H54 (cell line): ENCODE measurements at regions not wholly inside any gene's neighbourhood (a gene's known extent, or its start where the extent isn't known, plus 50 kb on each side); places are given as distances from the start of the nearest gene placed in this dataset.

Experiments used
- DNase-seq: peaks from one replicate; pipeline ENCODE4 v3.0.0; 2011; ENCODE audit warnings: low spot score, mixed read lengths; ENCODE audit not compliant: insufficient read length
- FAIRE-seq: peaks from 3 replicates; lab custom pipeline; 2011; peaks lifted over from hg19 to GRCh38; lab: Jason Lieb, UNC
- POLR2A ChIP-seq: IDR thresholded peaks from 2 replicates; pipeline ENCODE4 v1.6.1; 2011; ENCODE audit warnings: low read depth, mild to moderate bottlenecking, low read length

DNA sequence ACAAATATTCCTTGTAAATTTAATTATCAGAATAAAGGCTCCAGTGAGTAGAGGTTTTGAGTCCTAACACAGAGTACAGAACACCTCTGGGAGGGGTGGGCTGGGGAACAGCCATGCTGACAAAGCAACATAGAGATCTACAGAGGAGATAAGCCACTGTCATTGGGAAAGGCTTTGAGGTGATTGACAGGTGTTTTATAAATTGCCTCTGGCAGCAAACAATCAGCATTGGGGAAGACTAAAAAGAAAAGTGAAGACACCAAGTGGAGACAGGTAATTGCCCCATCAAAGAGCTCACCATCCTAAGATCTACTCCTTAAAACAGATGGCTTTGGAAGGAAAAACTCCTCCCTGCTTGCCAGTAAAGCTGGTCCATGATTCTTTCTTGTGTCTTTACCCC lies 189.7 kb upstream of the TLE4 start:
- DNase-seq: no peak
- no peak for FAIRE-seq
- TF ChIP-seq POLR2A: no peak

DNA sequence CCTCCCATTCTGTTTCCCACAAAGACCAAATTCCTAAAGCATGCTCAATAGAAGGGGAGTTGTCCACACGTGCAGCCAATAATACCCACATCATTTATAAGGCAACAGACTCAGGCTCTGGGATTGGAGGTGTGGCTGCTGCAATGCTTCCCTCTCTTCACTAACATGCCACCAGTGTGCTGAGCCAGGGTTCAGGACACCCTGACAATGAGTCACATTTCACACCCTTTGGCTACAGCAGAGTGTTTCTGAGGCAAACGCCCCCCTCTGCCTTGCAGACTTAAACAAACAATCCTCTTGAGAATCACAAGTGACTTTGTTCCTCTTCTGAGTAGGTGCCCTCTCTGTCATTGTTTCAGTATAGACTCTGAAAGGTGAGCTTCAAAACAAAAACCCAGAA lies 189.3 kb upstream of the TLE4 start:
- FAIRE-seq: peak; percentile 72
- no peak for DNase-seq
- TF ChIP-seq POLR2A: no peak

DNA sequence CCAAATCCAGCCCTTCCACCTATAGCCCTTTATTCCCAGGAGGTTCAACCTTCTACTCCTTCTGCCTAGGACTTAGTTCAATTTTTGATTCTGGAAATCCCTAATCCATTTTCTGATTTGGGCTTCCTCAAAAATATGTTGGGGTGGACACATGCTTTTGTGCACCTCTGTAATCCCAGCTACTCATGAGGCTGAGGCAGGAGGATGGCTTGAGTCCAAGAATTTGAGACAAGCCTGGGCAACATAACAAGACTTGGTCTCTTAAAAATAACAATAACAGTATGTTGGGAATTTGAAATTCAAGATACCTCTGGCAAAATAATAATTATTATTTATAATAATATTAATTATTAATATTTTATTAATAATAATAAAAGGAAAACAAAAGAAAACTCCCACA lies 188.7 kb upstream of the TLE4 start:
- no peak for DNase-seq
- no peak for FAIRE-seq
- no peak for TF ChIP-seq POLR2A

DNA sequence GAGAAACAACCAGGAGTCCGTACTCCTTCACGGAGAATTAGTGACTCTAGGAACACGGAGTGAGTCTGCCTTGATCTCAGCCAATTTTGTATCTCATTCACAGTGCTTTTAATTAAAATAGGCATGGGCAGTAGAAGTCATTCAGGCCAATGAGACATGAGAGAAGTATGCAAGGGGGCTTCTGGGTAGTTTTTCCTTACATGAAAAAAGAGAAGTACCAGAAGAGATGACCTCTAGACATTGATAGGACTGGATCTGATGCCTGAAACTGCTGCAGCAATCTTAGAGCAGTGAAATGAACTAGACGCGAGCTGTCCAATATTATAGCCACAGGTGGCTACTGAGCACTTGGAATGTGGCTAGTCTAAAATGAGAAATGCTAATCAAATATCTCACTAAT lies 187.7 kb upstream of the TLE4 start:
- TF ChIP-seq POLR2A: no peak
- DNase-seq: no peak
- no peak for FAIRE-seq

DNA sequence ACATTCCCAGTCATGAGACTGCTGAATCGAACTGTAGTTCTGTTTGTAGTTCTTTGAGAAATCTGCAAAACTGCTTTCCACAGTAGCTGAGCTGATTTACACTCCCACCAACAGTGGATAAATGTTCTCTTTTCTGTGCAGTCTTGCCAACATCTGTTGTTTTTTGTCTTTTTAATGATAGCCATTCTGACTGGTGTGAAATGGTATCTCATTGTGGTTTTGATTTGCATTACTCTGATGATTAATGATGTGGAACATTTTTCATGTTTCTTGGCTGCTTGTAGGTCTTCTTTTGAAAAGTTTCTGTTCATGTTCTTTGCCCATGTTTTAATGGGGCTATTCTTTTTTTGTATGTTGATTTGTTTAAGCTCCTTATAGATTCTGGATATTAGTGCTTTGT lies 187.3 kb upstream of the TLE4 start:
- no peak for TF ChIP-seq POLR2A
- DNase-seq (no peak), FAIRE-seq (peak; percentile 71)

DNA sequence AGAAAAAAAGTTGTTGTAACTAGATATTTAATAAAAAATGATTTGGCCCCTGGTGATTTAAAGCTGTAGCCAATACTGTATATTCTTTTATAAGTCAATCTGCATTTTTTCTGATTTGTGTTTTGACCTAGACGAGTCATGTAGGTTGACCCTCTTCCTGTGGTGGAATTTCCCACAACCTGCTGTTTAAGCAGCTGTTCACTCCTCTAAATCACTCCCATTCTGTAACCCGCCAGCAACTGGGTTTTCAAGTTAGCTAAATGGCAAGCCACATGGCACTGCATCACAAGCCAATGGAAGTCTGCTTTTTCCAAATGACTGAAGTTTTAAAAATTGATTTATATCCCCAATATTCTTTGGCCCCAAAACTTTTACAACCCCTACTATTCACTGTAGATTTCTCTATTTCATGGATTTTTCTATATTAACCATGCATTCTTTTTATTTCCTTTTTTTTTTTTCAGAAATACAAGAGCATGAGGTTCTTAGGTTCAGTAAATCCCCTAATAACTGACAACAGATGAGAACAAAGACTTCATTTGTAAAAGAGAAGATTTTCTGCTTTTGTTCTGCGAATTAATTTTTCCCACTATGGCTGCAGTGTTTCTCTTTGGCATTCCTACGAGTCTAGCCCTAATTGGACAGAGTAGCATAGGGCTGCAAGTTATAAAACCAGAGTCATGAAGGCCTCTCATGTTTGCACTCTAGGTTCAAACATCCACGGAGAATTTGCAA lies 184.5 kb upstream of the TLE4 start:
- TF ChIP-seq POLR2A: no peak
- DNase-seq (no peak), FAIRE-seq (peak; percentile 64)

DNA sequence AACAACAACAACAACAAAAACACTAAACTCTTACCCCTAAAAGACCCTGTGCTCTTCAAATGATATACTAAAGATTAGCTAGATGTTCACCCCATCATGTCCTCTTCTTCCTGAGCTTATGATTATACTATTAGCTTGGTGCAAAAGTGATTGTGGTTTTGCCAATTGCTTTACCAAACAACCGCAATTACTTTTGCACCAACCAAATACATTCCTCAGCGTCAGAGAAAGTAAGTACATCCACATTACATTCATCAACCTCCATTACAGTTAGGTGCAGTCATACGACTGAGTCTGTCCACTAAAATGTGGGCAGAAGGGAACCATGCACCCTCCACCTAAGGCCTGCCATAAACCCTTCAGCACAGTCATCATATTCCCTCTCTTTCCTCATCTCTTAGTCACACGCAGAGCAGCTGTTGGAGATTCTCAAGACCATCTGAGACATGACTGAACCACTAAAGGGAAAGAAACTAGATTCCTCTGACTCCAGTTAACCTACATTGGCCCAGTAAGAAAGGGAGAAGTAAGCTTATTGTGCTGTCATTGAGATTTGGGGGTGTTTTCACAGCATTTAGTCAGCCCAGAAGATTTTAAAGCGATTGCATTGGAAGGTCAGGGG lies 181.6 kb upstream of the TLE4 start:
- FAIRE-seq (no peak), DNase-seq (no peak)
- TF ChIP-seq POLR2A: no peak

DNA sequence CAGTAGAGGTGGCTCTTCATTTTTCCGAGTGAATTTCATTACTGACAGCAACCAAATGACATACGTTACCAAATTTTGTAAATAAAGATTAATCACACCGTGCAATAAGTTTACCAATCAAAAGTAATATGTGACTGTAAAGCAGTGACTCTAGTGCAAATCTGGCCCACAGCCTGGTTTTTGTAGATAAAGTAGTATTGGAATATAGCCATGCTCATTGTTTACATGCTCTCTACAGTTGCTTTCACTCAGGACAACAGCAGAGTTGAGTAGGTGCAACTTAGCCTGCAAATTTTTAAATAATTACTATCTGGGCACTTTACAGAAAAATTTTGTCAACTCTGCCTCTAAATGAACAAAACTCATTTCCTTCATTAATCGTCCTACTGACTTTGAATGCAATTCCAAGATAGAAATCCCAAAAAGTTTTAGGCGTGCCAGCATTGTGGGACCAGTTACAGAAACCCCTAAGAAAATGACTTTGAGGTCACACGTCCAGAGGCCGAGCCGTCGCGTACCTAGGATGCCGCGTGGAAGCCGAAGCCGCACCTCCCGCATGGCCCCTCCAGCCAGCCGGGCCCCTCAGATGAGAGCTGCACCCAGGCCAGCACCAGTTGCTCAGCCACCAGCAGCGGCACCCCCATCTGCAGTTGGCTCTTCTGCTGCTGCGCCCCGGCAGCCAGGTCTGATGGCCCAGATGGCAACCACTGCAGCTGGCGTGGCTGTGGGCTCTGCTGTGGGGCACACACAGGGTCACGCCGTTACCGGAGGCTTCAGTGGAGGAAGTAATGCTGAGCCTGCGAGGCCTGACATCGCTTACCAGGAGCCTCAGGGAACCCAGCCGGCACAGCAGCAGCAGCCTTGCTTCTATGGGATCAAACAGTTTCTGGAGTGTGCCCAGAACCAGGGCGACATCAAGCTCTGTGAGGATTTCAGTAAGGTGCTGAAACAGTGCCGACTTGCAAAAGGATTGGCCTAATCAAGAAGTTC lies 180.7 kb upstream of the TLE4 start:
- no peak for TF ChIP-seq POLR2A
- DNase-seq: no peak
- FAIRE-seq: no peak

DNA sequence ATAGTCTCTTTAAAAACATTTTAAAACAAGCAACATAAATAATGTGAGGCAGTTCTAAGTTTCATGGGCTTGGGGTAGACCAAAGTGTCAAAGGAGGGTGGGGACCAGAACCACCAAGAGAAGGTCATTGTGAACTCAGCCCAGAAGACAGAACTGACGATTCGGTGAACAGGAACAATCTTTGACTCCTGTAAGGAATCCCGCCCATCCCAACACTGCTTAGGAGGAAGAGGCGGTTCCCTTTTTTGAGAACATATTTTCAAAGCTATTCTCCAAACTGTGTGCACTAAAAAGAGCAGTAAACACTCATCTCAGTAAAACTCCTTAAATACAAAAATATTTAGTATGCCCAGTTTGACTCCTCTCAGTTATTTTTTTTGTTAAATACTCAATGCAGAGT lies 176.5 kb upstream of the TLE4 start:
- no peak for TF ChIP-seq POLR2A
- DNase-seq (no peak), FAIRE-seq (no peak)

DNA sequence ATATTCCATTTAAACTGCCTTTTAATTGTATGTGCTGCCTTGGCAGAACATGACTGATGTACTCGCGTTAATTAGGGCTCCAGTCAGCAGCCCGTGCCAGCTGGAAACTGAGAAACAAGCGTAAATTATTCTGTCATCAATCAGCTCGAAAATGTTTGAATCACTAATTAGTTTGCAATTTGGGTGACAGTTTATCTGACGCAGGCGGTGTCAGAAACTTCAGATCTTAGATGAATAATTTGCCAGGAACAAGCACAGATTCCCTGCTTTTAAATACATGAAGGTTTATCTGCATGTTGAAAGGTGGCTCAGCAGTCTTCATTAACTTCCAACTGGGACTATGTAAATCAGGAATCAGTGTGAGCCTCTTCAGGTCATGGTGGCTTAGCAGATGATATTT lies 176.0 kb upstream of the TLE4 start:
- DNase-seq (no peak), FAIRE-seq (no peak)

DNA sequence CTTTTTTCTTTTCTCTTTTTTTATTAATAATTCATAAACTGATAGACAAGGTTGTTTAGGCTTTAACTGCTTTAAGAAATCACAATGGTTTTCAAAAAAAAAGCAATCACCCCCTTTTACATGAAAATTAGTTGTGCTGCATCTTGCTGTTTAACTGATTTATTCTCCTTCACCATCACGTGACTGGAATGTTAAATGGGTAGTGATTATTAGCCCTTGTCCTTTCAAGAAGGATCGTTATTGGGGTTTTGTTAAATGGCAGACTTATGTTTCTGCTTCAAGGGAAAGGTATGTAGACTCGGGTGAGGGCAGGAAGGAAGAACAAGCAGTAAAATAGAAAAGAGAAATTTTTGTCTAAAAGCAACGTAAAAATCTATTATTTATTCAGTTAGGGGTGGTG lies 175.6 kb upstream of the TLE4 start:
- TF ChIP-seq POLR2A: no peak
- FAIRE-seq: no peak

More for the DNA sequence above, 176.0 kb upstream of the TLE4 start:
- TF ChIP-seq POLR2A: no peak

DNA sequence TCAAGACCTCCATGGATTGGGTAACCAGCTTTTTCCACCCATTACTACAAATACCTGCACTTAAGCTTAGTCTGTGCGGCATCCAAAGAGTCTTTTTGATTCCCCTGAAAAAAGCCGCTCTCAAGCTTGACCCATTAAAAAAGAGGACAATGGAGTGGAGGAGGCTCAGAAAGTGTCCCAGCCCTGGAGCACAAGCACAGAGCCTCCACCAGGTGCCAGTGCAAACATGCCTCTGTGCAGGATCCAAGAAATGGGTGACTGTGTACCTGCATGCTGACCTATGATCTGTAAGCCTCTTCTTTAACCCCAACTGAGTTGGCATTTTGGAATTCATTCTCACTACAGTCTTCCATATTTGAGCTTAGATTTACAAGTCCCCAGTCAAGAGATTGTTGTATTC lies 168.3 kb upstream of the TLE4 start:
- DNase-seq (no peak), FAIRE-seq (peak; percentile 23)
- TF ChIP-seq POLR2A: no peak

More for the DNA sequence above, 175.6 kb upstream of the TLE4 start:
- no peak for DNase-seq

DNA sequence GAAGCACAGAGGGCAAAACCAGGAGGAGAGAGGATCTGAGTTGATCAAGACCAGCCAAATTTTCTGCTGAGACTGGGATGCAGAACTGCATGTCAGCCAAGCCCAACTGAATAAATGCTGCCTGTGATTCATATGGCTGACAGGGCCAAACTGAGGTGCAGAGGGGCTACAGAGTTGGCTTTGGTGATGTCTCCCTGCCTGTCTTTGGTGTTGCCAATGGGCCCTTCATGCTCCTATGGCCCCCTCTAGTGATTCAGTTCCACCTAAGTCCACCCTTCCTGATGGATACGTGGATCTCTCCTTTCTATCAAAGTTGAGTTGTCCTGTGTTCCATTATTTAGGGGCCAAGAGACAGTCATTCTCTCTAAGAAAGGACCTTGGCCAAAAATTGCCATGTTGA lies 163.6 kb upstream of the TLE4 start:
- FAIRE-seq: no peak
- no peak for TF ChIP-seq POLR2A
- no peak for DNase-seq

DNA sequence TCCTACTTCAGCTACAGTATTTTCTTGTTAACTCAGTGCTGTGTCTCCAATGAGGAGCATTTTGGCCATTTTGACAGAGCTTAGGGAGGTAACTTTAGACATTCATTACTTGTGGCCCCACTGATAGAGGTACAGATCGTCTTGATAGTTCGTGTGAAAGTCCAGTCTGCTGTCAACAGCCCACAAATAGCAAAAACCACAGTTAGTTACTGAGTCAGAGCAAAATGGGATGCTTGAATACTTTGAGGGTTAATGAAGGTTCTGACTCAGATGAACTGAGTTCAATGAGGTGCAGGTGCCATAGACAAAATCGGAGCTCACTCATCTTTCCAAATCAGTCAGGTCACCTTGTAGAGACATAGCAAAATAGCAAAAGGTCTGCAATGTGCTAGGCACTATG lies 163.1 kb upstream of the TLE4 start:
- DNase-seq (no peak), FAIRE-seq (peak; percentile 15)
- no peak for TF ChIP-seq POLR2A
